ENCODE measurements at regions not wholly inside any gene's neighbourhood (a gene's known extent, or its start where the extent isn't known, plus 50 kb on each side); places are given as distances from the start of the nearest gene placed in this dataset.
A peak's percentile ranks its signal among the peaks of the same experiment; 100 is the strongest.

DNA sequence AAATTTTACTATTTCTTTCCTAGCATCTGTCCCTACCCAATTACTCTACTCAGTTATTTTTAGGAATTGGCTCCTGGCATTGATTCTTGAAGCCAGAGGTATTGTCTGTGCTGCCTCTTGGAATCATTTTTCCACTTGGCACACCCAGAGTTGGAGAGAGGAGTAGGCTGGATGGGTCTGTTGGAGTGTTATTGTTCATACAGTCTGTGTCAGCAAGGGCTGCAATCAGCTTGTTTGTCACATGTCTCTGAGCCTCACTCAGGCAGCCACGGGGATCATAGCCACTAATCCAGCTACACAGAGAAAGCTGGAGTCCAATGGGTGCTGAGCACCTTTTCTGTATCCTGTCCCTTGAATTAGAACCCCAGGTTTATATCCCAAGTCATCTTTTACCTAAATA is 176.0 kb upstream of the DYRK2 start:
- no peaks in the 10 kb centered on the region for H3K27me3 ChIP-seq
- no peak overlapping the region for H3K4me3 ChIP-seq
- H3K27ac ChIP-seq = no peak overlapping the region
- H3K9ac ChIP-seq = no peak overlapping the region
- peaks cover 0 to 14% (median 9%) of the 10 kb centered on the region in 11 experiments; a peak in 18 of 22 replicates for H3K9me3 ChIP-seq (replicated peaks in 1 of 11)
- H4K20me1 ChIP-seq = no peaks in the 10 kb centered on the region
- no peaks in the 10 kb centered on the region for H3K36me3 ChIP-seq
- peaks cover 0 to 11% (median 5%) of the 10 kb centered on the region in 10 experiments; a peak in 10 of 20 replicates for H3K4me1 ChIP-seq
- H3K4me2 ChIP-seq = peak overlapping the region in 4 of 11 experiments; percentile 16 to 43 (median 38); a peak in 3 of 22 replicates
- no peak for TF ChIP-seq Cebpa-rat (IDR thresholded peaks at IDR 0.05)

DNA sequence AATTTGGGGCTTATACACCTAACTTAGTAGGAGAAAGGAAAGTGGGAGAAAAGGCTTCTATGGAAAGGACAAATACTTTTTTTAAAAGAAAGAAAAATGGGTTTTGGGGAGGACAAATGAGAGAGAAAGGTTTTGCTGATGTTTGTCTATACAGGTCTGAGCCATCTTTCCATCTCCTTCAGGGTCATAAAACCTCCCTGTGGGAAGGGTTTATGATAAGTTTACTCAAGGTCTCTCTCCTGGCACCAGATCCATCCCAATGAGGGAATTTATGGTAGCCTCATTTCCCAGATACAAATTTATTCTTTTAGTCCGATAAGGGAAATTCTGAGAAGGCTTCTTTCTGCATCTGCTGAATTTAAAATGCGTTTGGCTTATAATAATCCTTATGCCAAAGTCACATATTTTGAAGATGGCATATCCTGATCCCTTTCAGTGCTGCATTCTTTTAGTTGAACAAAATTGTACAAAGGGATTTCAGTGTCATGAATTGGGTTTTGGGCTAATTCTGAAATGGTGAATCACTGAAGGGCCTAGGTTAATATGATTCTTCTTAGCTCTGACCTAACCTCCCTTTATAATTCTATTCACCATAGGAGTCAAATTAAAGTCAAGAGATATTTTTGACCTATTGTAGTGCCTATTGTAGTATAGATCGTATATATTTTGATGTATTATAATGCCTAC is 173.5 kb upstream of the DYRK2 start:
- H4K20me1 ChIP-seq = no peaks in the 10 kb centered on the region
- H3K36me3 ChIP-seq = no peaks in the 10 kb centered on the region
- no peak overlapping the region for H3K4me2 ChIP-seq
- H3K9ac ChIP-seq = no peak overlapping the region
- H3K9me3 ChIP-seq (replicated peaks in 1 of 11) = no peaks in the 10 kb centered on the region
- TF ChIP-seq Cebpa-rat (IDR thresholded peaks at IDR 0.05) = no peak
- no peak overlapping the region for H3K4me3 ChIP-seq
- no peaks in the 10 kb centered on the region for H3K27me3 ChIP-seq
- H3K27ac ChIP-seq = no peak overlapping the region
- peaks cover 0 to 11% (median 5%) of the 10 kb centered on the region in 10 experiments; a peak in 10 of 20 replicates for H3K4me1 ChIP-seq

DNA sequence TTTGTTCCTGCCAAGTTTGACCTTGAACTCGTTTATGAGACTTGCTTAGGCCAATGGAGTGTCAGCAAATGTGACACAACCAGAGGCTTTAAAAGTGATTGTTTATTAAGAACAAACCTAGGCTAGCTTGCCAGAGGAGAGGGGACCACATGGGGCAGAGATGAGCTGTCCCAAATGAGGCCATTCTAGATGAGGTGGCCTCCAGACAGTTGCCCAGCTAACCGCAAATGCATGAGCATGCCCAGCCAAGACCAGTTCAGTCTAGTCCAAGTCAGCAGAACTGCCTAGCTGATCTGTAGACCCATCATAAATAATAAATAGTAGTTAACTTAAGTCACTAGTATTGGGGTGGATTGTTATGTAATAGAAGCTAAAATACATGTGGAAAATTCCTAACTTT is 172.8 kb upstream of the DYRK2 start:
- no peak for TF ChIP-seq Cebpa-rat (IDR thresholded peaks at IDR 0.05)
- peaks cover 0 to 11% (median 5%) of the 10 kb centered on the region in 10 experiments; a peak in 10 of 20 replicates for H3K4me1 ChIP-seq
- no peak overlapping the region for H3K27ac ChIP-seq
- no peaks in the 10 kb centered on the region for H3K9me3 ChIP-seq (replicated peaks in 1 of 11)
- no peaks in the 10 kb centered on the region for H4K20me1 ChIP-seq
- H3K9ac ChIP-seq = no peak overlapping the region
- H3K27me3 ChIP-seq = no peaks in the 10 kb centered on the region
- no peak overlapping the region for H3K4me3 ChIP-seq
- H3K36me3 ChIP-seq = no peaks in the 10 kb centered on the region
- no peak overlapping the region for H3K4me2 ChIP-seq

DNA sequence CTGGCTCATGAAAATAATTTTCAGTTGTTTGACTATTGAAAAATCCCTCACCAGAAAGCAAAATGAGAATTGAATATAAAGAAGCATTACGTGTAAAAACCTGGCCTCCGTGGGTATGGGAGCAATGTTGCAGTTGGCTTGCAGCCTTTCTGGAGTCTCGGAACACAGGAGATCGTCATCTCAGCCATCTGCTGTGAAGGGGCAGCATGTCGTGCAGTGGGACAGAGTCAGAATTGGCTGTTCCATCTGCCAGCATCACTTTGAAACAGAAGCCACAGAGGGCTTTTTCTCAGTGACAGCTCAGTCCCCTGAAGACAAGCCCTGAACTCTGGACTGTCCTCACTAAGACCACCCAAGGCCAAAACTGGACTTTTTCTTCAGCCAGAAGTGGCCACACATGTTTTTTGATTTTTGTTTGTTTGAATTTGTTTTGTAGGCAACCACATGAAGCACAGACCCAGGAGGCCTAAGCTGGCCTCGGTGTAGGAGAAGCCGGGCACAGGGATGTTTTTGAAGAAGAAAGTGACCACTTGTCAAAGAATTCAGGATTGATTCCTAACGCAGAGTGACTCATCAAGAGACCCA is 170.8 kb upstream of the DYRK2 start:
- Histone ChIP-seq H3K4me1 (peaks cover 3 to 12% (median 7%) of the 10 kb centered on the region in 10 experiments), H4K20me1 (no peaks in the 10 kb centered on the region), H3K4me3 (no peak overlapping the region), H3K4me2 (no peak overlapping the region), H3K27me3 (no peaks in the 10 kb centered on the region), H3K36me3 (no peaks in the 10 kb centered on the region), H3K27ac (no peak overlapping the region), H3K9ac (no peak overlapping the region), H3K9me3 (replicated peaks in 1 of 11) (no peaks in the 10 kb centered on the region)
- no peak for TF ChIP-seq Cebpa-rat (IDR thresholded peaks at IDR 0.05)

DNA sequence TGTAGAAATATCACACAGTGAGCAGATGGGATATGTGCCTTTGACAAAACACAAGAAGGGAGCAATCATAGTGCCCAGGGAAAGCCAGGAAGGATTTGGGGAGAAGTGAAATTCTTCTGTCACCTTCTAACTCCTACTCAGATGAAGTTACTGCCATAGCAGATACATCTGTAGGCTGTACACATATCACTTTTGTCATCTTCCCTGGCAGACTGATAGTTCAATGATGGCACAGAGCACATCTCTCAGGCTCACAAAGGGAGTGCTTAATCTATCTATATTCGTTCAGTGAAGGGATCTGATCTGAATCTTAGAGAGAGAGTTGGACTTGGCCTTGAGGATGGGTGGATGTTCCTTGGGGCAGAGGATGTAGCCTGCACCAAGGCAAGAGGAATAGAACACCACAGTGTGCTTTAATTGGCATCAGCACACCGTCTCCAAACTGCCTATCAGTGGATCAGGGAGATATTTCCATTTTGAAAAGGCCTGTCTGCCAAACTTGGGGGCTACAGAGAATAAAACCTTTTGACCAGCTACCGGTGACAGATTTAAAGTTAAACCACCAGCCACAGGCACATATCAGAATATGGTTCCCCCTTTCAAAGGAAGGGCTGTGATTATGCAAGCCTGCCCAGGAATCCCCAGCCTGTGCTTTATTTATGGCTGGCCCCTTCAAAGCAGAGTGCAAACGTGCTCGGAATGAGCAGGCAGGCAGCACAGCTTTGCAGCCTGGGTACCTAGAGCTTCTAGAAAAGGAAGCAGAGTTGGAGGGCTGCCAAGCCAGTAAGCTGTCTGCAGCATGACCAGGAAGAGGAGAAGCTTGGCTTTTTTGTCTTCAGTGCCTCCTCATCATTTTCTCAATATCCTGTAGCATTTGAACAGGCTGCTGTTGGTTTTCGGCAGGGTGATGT is 165.5 kb upstream of the DYRK2 start:
- Histone ChIP-seq H3K9ac (peak overlapping the region in 2 of 11 experiments; percentile 4 to 32; a peak in 1 of 22 replicates), H4K20me1 (no peaks in the 10 kb centered on the region), H3K36me3 (peaks cover 0 to 6% (median 0%) of the 10 kb centered on the region in 11 experiments; a peak in 1 of 22 replicates), H3K4me3 (no peak overlapping the region), H3K27ac (peak overlapping the region in 8 of 11 experiments; percentile 0 to 58 (median 42); a peak in 13 of 22 replicates), H3K9me3 (replicated peaks in 1 of 11) (peaks cover 15 to 20% (median 16%) of the 10 kb centered on the region in 11 experiments), H3K4me1 (peaks cover 19 to 31% (median 29%) of the 10 kb centered on the region in 10 experiments), H3K27me3 (no peaks in the 10 kb centered on the region), H3K4me2 (peak overlapping the region; percentile 33 to 84 (median 76))
- TF ChIP-seq Cebpa-rat (IDR thresholded peaks at IDR 0.05) = peak in 6 of 11 experiments; percentile 43 to 75 (median 54); a peak in 9 of 22 replicates

DNA sequence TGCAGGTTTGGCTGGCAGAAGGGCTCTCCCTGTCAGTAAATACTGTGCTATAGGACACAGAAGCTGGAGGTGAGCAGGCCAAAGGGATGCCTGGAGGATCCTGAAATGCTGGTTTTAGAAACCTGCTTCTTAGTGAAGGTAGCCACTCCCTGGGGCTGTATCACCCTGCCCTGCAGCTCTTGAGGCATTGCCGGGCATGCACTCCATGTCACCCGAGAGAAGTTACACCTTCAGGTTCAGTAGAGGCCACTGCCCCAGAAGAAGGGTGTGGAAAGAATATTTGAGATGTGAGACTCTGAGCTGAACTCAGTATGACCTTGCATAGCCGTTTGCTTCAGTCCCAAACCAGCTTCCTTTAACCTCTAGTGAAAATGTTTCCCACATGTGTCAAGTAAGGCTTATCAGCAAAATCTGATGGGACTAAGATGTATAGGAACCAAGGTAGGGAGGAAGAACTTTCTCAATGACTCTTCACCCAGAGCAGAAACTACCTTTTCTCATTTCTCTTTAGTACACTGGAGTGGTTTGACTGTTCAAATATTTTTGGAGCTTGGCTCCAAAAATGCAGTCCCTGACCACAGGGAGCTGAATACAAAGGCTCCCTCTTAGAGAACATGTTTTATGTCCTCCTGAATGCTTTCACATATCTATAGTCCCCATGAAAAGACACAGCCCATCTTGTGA is 164.5 kb upstream of the DYRK2 start:
- no peaks in the 10 kb centered on the region for H3K27me3 ChIP-seq
- H4K20me1 ChIP-seq = no peaks in the 10 kb centered on the region
- H3K36me3 ChIP-seq = peaks cover 0 to 11% (median 0%) of the 10 kb centered on the region in 11 experiments; a peak in 4 of 22 replicates
- TF ChIP-seq Cebpa-rat (IDR thresholded peaks at IDR 0.05) = no peak
- H3K9me3 ChIP-seq (replicated peaks in 1 of 11) = peaks cover 25 to 30% (median 26%) of the 10 kb centered on the region in 11 experiments
- peak overlapping the region in 1 of 10 experiments; percentile 35; a peak in 1 of 20 replicates for H3K4me3 ChIP-seq
- peak overlapping the region in 7 of 11 experiments; percentile 0 to 58 (median 46); a peak in 12 of 22 replicates for H3K27ac ChIP-seq
- peak overlapping the region; percentile 33 to 84 (median 76) for H3K4me2 ChIP-seq
- peaks cover 19 to 31% (median 29%) of the 10 kb centered on the region in 10 experiments for H3K4me1 ChIP-seq
- peak overlapping the region in 2 of 11 experiments; percentile 32 to 33; a peak in 2 of 22 replicates for H3K9ac ChIP-seq

DNA sequence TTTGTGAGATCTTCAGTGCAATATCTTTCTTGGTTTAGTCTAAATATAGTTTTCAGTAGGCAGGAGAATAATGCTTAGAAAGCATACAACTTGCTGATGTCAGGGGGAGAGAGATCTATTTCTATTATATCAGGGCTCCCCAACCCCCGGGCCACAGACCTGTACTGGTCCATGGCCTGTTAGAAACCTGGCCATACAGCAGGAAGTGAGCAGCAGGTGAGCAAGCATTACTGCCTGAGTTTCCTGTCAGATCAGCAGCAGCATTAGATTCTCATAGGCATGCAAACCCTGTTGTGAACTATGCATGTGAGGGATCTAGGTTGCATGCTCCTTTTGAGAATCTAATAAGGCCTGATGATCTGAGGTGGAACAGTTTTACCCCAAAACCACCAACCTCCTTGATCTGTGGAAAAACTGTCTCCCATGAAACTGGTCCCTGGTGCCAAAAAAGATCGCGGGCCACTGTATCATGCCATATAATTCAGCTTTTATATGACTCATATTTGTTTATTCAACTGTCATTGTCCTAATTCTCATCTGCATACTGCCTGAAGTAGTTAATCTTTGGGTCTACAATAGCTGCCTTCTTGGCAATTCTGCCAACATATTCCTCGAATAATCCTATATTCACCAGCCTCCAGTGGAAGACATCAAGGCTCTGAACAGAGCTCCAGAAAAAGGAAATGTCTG is 163.6 kb upstream of the DYRK2 start:
- no peak for TF ChIP-seq Cebpa-rat (IDR thresholded peaks at IDR 0.05)
- H3K4me1 ChIP-seq = peaks cover 19 to 31% (median 29%) of the 10 kb centered on the region in 10 experiments
- no peak overlapping the region for H3K27ac ChIP-seq
- H4K20me1 ChIP-seq = no peaks in the 10 kb centered on the region
- no peak overlapping the region for H3K4me3 ChIP-seq
- peaks cover 34 to 39% (median 35%) of the 10 kb centered on the region in 11 experiments for H3K9me3 ChIP-seq (replicated peaks in 1 of 11)
- H3K36me3 ChIP-seq = peaks cover 0 to 11% (median 0%) of the 10 kb centered on the region in 11 experiments; a peak in 4 of 22 replicates
- peak overlapping the region in 7 of 11 experiments; percentile 66 to 84 (median 80); a peak in 13 of 22 replicates for H3K4me2 ChIP-seq
- no peak overlapping the region for H3K9ac ChIP-seq
- no peaks in the 10 kb centered on the region for H3K27me3 ChIP-seq

DNA sequence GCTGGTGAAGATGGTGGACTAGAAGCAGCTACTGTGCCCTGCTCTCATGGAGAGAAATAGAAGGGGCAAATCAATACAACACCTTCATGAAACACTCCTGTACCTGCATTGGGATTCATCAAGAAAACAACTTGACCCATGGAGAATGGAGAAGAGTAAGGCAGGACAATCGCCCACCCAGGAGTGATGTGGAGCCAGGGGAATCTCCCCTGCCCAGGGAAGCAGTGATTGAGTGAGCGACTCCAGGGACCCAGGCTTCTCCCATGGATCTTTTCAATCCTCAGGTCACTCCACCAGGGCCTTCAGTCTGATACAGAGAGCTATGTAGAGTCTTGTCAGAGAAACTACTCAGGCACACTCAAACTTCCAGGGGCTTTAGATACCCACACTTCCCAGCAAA is 161.9 kb upstream of the DYRK2 start:
- Histone ChIP-seq H3K9ac (no peak overlapping the region), H3K27me3 (no peaks in the 10 kb centered on the region), H3K9me3 (replicated peaks in 1 of 11) (peaks cover 52 to 57% (median 52%) of the 10 kb centered on the region in 11 experiments), H4K20me1 (no peaks in the 10 kb centered on the region), H3K4me3 (no peak overlapping the region), H3K36me3 (peaks cover 0 to 11% (median 0%) of the 10 kb centered on the region in 11 experiments; a peak in 4 of 22 replicates), H3K4me2 (no peak overlapping the region), H3K27ac (no peak overlapping the region), H3K4me1 (peaks cover 19 to 31% (median 29%) of the 10 kb centered on the region in 10 experiments)
- TF ChIP-seq Cebpa-rat (IDR thresholded peaks at IDR 0.05) = no peak
